ENCODE measurements at regions not wholly inside any gene's neighbourhood (a gene's known extent, or its start where the extent isn't known, plus 50 kb on each side); places are given as distances from the start of the nearest gene placed in this dataset.

GRCh38 chr9:550333-550732, 291.2 kb upstream of the DMRT1 start:
- TF ChIP-seq EP300 (IDR thresholded peaks at IDR 0.05) = no peak
- no peak for TF ChIP-seq POLR2A (IDR thresholded peaks at IDR 0.05)
- TF ChIP-seq CTCF (IDR thresholded peaks at IDR 0.05) = no peak
